ENCODE measurements at regions not wholly inside any gene's neighbourhood (a gene's known extent, or its start where the extent isn't known, plus 50 kb on each side); places are given as distances from the start of the nearest gene placed in this dataset.
A peak's percentile ranks its signal among the peaks of the same experiment; 100 is the strongest.

GRCh38 chr14:104439625-104440024 lies 139.9 kb upstream of the C14orf180 start (continued):
- no peak for TF ChIP-seq KAT7 (CRISPR knock-in tag; IDR thresholded peaks at IDR 0.05; ENCODE audit: borderline replicate concordance)
- TF ChIP-seq FOXK1 (CRISPR knock-in tag; IDR thresholded peaks at IDR 0.05), result no peak

- Mint-ChIP-seq H3K36me3 (no peaks in the 10 kb centered on the region), H3K4me3 (no peak overlapping the region)
- no peak for DNase-seq (ENCODE audit: low spot score)
Measured at GRCh38 chr14:104440297-104440956, 139.1 kb upstream of the C14orf180 start.

GRCh38 chr14:104441275-104442106 lies 138.1 kb upstream of the C14orf180 start:
- H3K4me3 Mint-ChIP-seq, result no peak overlapping the region
- peaks cover 5% of the 10 kb centered on the region for H3K9me3 Mint-ChIP-seq
- POLR2A ChIA-PET, result no interaction called here
- no peaks in the 10 kb centered on the region for H3K36me3 Mint-ChIP-seq
- H3K27me3 Mint-ChIP-seq (ENCODE audit: low read depth), result no peaks in the 10 kb centered on the region; the same call in 1 of the 2 replicates
- DNase-seq (ENCODE audit: low spot score) (no peak), ATAC-seq (no peak)
- CTCF ChIA-PET, result interaction anchor here (0.5 to 2.1 kb wide), 3 partner anchors 32 to 541 kb away, joined by 4 to 11 read pairs (median 5); no protein-coding TSS in a partner anchor
- H3K27ac Mint-ChIP-seq, result no peak overlapping the region
- TF ChIP-seq ZSCAN18 (CRISPR knock-in tag; IDR thresholded peaks at IDR 0.05), result no peak
- no peak for TF ChIP-seq FOXK1 (CRISPR knock-in tag; IDR thresholded peaks at IDR 0.05)
- TF ChIP-seq ZNF396 (CRISPR knock-in tag; IDR thresholded peaks at IDR 0.05; ENCODE audit: borderline replicate concordance), result no peak
- H3K4me1 Mint-ChIP-seq, result peaks cover 12% of the 10 kb centered on the region

More at GRCh38 chr14:104440297-104440956, 139.1 kb upstream of the C14orf180 start:
- no peak for ATAC-seq
- no peaks in the 10 kb centered on the region for H3K27me3 Mint-ChIP-seq (ENCODE audit: low read depth)
- POLR2A ChIA-PET, result no interaction called here
- peaks cover 14% of the 10 kb centered on the region for H3K4me1 Mint-ChIP-seq
- CTCF ChIA-PET, result no interaction called here
- peaks cover 5% of the 10 kb centered on the region for H3K9me3 Mint-ChIP-seq
- H3K27ac Mint-ChIP-seq, result no peak overlapping the region
- TF ChIP-seq E2F5 (CRISPR knock-in tag; IDR thresholded peaks at IDR 0.05) (no peak), USF1 (CRISPR knock-in tag; IDR thresholded peaks at IDR 0.05) (no peak), ZBTB43 (CRISPR knock-in tag; IDR thresholded peaks at IDR 0.05) (no peak)

- CTCF ChIA-PET, result interaction anchor here (1.0 to 2.1 kb wide), 3 partner anchors 32 to 305 kb away, joined by 4 to 11 read pairs (median 8); no protein-coding TSS in a partner anchor
- H3K36me3 Mint-ChIP-seq, result no peaks in the 10 kb centered on the region
- TF ChIP-seq CBFB (CRISPR knock-in tag; IDR thresholded peaks at IDR 0.05; ENCODE audit: low read depth) (no peak), USF1 (CRISPR knock-in tag; IDR thresholded peaks at IDR 0.05) (no peak), PRDM15 (CRISPR knock-in tag; IDR thresholded peaks at IDR 0.05) (peak; percentile 50)
- H3K4me3 Mint-ChIP-seq, result no peak overlapping the region
- no peak for ATAC-seq
- peaks cover 5% of the 10 kb centered on the region for H3K9me3 Mint-ChIP-seq
- H3K27me3 Mint-ChIP-seq (ENCODE audit: low read depth), result no peaks in the 10 kb centered on the region; the same call in 1 of the 2 replicates
- peaks cover 11% of the 10 kb centered on the region for H3K4me1 Mint-ChIP-seq
- POLR2A ChIA-PET, result no interaction called here
- no peak overlapping the region for H3K27ac Mint-ChIP-seq
- DNase-seq (ENCODE audit: low spot score), result no peak
Measured at GRCh38 chr14:104442107-104442551, 137.4 kb upstream of the C14orf180 start.

All from WTC11 (cell line).